Activated T-cell treated with anti-CD3 and anti-CD28 coated beads, Interleukin-2, amount 50 U/mL, for 72 hours (primary cell): ENCODE measurements at regions not wholly inside any gene's neighbourhood (a gene's known extent, or its start where the extent isn't known, plus 50 kb on each side); places are given as distances from the start of the nearest gene placed in this dataset.
"Not testable (repeated sequence)": the region's sequence is repeated elsewhere in the genome, so short reads cannot be mapped to it uniquely, and the experiment has no call there.

Experiments used
- ATAC-seq, 2 donors: fragments of 150-1000 bp; cut with Tn5 transposase; replicated peaks in 1 of 2; 2 replicates each; pipeline ENCODE4 v1.10.0; 2021; ENCODE audit warnings: moderate library complexity in 2 of 2, mild to moderate bottlenecking in 1 of 2
- DNase-seq, 2 donors: peaks; one replicate each; pipeline ENCODE4 v3.0.0; 2021 to 2022; ENCODE audit warnings: mixed read lengths in 1 of 2
- H3K27ac Mint-ChIP-seq: one replicate; pipeline ENCODE4 v1.8.0; 2022; ENCODE audit warnings: mild to moderate bottlenecking, moderate library complexity, mixed read lengths
- H3K27me3 Mint-ChIP-seq: one replicate; pipeline ENCODE4 v1.8.0; 2022; ENCODE audit warnings: low read depth, mixed read lengths
- H3K36me3 Mint-ChIP-seq, 2 donors: one replicate each; pipeline ENCODE4 v1.8.0; 2022; ENCODE audit warnings: mixed read lengths in 2 of 2, mild to moderate bottlenecking in 1 of 2; ENCODE audit not compliant: insufficient read depth in 2 of 2
- H3K4me1 Mint-ChIP-seq: one replicate; pipeline ENCODE4 v1.8.0; 2022; ENCODE audit warnings: low read depth, mixed read lengths
- H3K4me3 Mint-ChIP-seq, 2 donors: one replicate each; pipeline ENCODE4 v1.8.0; 2022; ENCODE audit warnings: mild to moderate bottlenecking in 2 of 2, mixed read lengths in 2 of 2, moderate library complexity in 2 of 2
- H3K9me3 Mint-ChIP-seq, 2 donors: one replicate each; pipeline ENCODE4 v1.8.0; 2022; ENCODE audit warnings: mixed read lengths in 2 of 2

DNA sequence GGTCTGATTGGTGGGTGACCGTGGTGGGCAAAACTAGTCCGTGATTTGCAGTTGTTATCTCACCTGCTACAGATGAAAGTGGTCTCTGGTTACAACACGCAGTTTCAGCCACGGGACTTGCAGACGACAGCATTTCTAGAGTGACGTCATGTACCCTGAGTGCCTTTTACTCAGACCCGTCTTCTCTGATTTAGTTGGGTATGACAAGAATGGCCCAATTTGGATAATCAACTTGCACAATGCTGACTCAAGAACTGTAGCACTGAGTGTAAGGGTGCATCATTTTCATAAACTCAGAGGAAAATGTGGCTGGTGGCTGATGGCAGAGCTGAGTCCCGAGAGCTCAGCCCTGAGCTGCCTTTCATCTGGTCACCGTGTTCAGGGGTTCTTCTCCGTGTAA, 281.4 kb upstream of the FRG1 start:
- Mint-ChIP-seq H3K4me3 (no peak overlapping the region), H3K27me3 (no peaks in the 10 kb centered on the region), H3K4me1 (no peaks in the 10 kb centered on the region), H3K36me3 (no peaks in the 10 kb centered on the region), H3K27ac (no peak overlapping the region), H3K9me3 (no peaks in the 10 kb centered on the region)
- ATAC-seq (peak; percentile 40 to 83), DNase-seq (no peak)

DNA sequence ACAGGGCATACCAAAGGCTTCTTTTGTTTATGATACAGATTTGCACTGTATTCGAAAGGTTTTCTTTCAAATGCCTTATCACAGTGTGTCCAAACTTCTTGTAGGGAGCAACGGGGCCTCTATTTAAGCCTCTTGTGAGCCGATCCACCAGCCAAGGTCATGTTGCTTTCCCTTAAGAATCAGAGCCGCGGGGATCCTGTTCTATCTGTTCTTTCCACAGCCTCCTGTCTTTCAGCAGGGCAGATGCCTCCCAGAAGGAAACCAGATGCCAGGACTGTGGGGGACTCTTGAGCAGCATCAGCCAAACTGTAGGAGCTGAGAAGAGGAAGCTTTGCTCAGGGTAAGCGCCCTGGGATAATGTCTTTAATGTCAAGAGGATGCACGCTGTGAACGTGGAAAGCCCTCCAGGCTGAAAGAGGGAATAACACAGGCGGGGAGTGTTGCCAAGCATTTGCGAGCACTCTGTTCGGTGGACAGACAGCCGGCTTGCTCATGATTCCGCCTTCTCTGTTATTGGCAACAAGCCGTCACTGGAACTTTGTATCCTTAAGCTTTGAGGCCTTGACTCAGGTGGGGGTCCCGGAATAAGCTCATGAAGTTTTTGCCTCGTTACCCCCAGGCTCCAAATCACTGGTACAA, 279.8 kb upstream of the FRG1 start:
- Mint-ChIP-seq H3K36me3 (no peaks in the 10 kb centered on the region), H3K9me3 (no peaks in the 10 kb centered on the region), H3K27ac (no peak overlapping the region), H3K27me3 (no peaks in the 10 kb centered on the region), H3K4me1 (no peaks in the 10 kb centered on the region), H3K4me3 (no peak overlapping the region)
- ATAC-seq (no peak), DNase-seq (no peak)

- Mint-ChIP-seq H3K27me3 (no peaks in the 10 kb centered on the region), H3K9me3 (no peaks in the 10 kb centered on the region), H3K4me1 (no peaks in the 10 kb centered on the region), H3K27ac (no peak overlapping the region), H3K36me3 (no peaks in the 10 kb centered on the region), H3K4me3 (no peak overlapping the region)
- DNase-seq (no peak), ATAC-seq (no peak)
Measured at GRCh38 chr4:189664693-189665250, 275.9 kb upstream of the FRG1 start.

DNA sequence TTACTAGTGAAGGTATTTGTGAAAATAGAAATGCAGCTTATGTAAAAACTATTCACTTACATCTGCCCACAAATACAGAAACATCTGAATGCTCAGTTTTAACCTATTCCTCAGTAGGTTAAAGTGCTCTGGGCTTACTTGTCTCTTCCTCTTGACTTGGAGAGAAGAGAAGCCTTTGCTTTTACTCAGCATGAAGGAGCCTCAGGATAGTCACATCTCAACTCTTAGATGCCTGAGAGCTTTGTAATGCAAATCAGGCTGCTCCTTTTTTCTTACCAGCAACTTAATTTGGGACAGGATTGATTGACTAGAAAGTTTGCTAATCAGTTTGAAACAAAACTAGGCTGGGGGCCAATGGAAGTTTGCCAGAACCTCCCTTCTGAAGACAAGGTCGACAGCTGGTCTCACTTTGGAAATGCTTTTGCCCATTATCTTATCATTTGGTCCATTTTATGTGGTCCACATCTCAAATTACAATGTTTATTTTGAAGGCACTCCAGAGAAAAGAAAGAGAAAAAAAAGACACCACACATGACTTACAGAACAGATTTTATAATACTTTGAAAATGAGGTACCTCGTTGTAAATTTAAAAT, 274.9 kb upstream of the FRG1 start:
- not testable (repeated sequence) for ATAC-seq, H3K9me3 Mint-ChIP-seq, DNase-seq, H3K36me3 Mint-ChIP-seq, H3K27me3 Mint-ChIP-seq, H3K4me3 Mint-ChIP-seq, H3K27ac Mint-ChIP-seq, H3K4me1 Mint-ChIP-seq

- not testable (repeated sequence) for H3K9me3 Mint-ChIP-seq, DNase-seq, H3K36me3 Mint-ChIP-seq, ATAC-seq, H3K4me1 Mint-ChIP-seq, H3K27ac Mint-ChIP-seq, H3K4me3 Mint-ChIP-seq, H3K27me3 Mint-ChIP-seq
Measured at GRCh38 chr4:189667386-189667785, 273.3 kb upstream of the FRG1 start.

DNA sequence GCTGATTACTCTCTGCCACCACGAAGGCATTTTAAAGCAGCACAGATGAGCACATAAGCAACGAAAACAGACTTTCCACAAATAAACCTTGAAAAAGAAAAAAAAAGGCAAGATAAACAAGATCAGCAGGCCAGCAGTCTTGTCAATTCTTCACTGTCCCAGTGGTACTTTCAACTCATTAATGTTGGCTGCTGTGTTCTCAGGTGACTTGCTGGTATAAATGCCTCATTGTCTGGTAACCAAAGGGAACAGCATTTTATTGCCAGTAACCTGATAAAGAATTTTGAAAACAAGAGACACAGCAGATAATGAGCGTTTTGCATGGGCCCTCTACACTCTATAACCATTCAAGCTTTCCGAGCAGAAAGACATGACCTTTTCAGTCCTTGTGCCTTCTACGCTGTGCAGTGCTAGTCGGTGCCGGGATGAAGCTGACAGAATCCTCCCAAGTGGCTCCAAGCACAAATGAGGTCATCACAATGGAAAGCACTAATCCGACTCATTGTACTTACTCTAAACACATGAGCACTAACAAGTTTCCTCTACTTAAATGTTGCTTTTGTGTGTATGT, 242.9 kb upstream of the FRG1 start:
- not testable (repeated sequence) for H3K4me3 Mint-ChIP-seq, H3K36me3 Mint-ChIP-seq, DNase-seq, H3K9me3 Mint-ChIP-seq, ATAC-seq, H3K27ac Mint-ChIP-seq, H3K27me3 Mint-ChIP-seq, H3K4me1 Mint-ChIP-seq

- H3K27me3 Mint-ChIP-seq, H3K27ac Mint-ChIP-seq, H3K4me1 Mint-ChIP-seq, ATAC-seq, H3K36me3 Mint-ChIP-seq, H3K9me3 Mint-ChIP-seq, DNase-seq, H3K4me3 Mint-ChIP-seq: not testable (repeated sequence)
Measured at GRCh38 chr4:189703000-189703399, 237.7 kb upstream of the FRG1 start.

- H3K4me1 Mint-ChIP-seq, H3K36me3 Mint-ChIP-seq, ATAC-seq, H3K27me3 Mint-ChIP-seq, H3K4me3 Mint-ChIP-seq, H3K9me3 Mint-ChIP-seq, DNase-seq, H3K27ac Mint-ChIP-seq: not testable (repeated sequence)
Measured at GRCh38 chr4:189706821-189707220, 233.9 kb upstream of the FRG1 start.

DNA sequence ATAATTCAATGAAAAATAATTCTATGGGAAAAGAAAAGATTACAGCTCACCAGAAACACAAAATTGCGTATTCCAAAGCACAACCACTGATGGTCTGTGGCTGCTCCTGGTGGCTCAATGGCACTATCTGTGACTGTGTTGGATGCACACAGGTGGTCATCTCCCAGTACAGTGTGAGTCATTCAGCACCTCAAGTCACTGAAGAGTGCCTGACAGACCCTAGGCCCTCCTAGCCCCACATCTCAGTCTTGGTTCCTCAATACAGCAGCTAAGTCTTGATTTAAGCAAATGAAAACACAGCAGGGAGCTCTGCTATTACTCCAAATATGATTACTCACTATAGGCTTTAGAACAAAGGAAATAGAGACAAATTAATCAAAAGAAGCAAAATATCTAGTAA, 233.4 kb upstream of the FRG1 start:
- not testable (repeated sequence) for DNase-seq, H3K27me3 Mint-ChIP-seq, H3K36me3 Mint-ChIP-seq, H3K9me3 Mint-ChIP-seq, ATAC-seq, H3K27ac Mint-ChIP-seq, H3K4me3 Mint-ChIP-seq, H3K4me1 Mint-ChIP-seq

GRCh38 chr4:189711956-189712355, 228.7 kb upstream of the FRG1 start:
- H3K4me3 Mint-ChIP-seq, H3K27me3 Mint-ChIP-seq, H3K36me3 Mint-ChIP-seq, H3K27ac Mint-ChIP-seq, DNase-seq, H3K9me3 Mint-ChIP-seq, H3K4me1 Mint-ChIP-seq, ATAC-seq: not testable (repeated sequence)

- H3K27ac Mint-ChIP-seq, H3K27me3 Mint-ChIP-seq, H3K4me3 Mint-ChIP-seq, H3K36me3 Mint-ChIP-seq, H3K9me3 Mint-ChIP-seq, ATAC-seq, H3K4me1 Mint-ChIP-seq, DNase-seq: not testable (repeated sequence)
Measured at GRCh38 chr4:189721016-189721993, 219.4 kb upstream of the FRG1 start.

DNA sequence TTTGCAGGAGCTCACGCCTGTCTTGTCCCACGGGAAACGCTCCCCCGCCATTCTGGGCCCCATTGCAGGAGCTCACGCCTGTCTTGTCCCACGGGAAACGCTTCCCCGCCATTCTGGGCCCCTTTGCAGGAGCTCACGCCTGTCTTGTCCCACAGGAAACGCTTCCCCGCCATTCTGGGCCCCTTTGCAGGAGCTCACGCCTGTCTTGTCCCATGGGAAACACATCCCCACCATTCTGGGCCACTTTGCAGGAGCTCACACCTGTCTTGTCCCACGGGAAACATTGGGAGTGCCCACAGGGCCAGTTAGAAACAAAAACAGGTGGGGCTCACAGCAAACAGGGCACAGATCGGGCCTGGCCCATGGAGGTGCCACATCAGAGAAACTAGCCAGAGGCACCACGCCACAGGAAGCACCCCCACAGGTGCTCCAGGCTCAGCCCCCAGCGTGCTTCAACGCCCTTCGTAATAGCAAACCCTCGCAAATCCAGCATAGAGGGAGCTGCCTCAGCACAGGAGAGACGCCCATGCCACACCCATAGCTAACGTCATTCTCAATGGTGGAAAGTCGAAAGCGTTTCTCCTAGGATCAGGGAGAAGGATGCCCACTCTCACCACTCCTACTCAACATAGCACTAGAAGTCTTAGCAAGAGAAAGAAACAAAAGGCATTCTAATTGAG, 218.2 kb upstream of the FRG1 start:
- not testable (repeated sequence) for DNase-seq, H3K27me3 Mint-ChIP-seq, H3K4me1 Mint-ChIP-seq, ATAC-seq, H3K27ac Mint-ChIP-seq, H3K36me3 Mint-ChIP-seq, H3K4me3 Mint-ChIP-seq, H3K9me3 Mint-ChIP-seq
